Left ventricle myocardium inferior (tissue), 1 donor: ENCODE measurements at regions not wholly inside any gene's neighbourhood (a gene's known extent, or its start where the extent isn't known, plus 50 kb on each side); places are given as distances from the start of the nearest gene placed in this dataset.
A peak's percentile ranks its signal among the peaks of the same experiment; 100 is the strongest.

Experiments used
- DNase-seq: peaks from one replicate; pipeline ENCODE4 v3.0.0-alpha.2; 2020
- H3K27ac ChIP-seq: fragments of 200-600 bp; replicated peaks from 2 replicates; pipeline ENCODE4 v1.8.0; 2021
- H3K27me3 ChIP-seq: fragments of 200-600 bp; 2 replicates; pipeline ENCODE4 v1.8.0; 2021; ENCODE audit warnings: low read depth
- H3K36me3 ChIP-seq: fragments of 200-600 bp; 2 replicates; pipeline ENCODE4 v1.8.0; 2021
- H3K4me1 ChIP-seq: fragments of 200-600 bp; 2 replicates; pipeline ENCODE4 v1.8.0; 2021
- H3K4me3 ChIP-seq: fragments of 200-600 bp; 2 replicates; pipeline ENCODE4 v1.8.0; 2021; ENCODE audit warnings: mild to moderate bottlenecking, moderate library complexity
- H3K9me3 ChIP-seq: fragments of 200-600 bp; replicated peaks from 2 replicates; pipeline ENCODE4 v1.8.0; 2021
- CTCF ChIP-seq: fragments of 200-600 bp; IDR thresholded peaks from 2 replicates; pipeline ENCODE4 v1.8.0; 2021; ENCODE audit warnings: antibody characterized with exemption, mild to moderate bottlenecking, borderline replicate concordance
- intact Hi-C: fragments of 100-400 bp; cut with micrococcal nuclease; formaldehyde crosslinking; loops from one replicate; pipeline ENCODE4 v1.11.0; 2022
- donor health status: DM: no; HTN: yes; CAD: no; lungs with severe emphysema.

- no peak for TF ChIP-seq CTCF
- Histone ChIP-seq H3K9me3 (no peaks in the 10 kb centered on the region), H3K27me3 (no peaks in the 10 kb centered on the region), H3K27ac (peak overlapping the region; percentile 45), H3K4me3 (no peak overlapping the region), H3K4me1 (peaks cover 47% of the 10 kb centered on the region), H3K36me3 (no peaks in the 10 kb centered on the region)
- no peak for DNase-seq
- intact Hi-C loops: no loop called here
Measured at GRCh38 chr17:17413821-17414220, 63.0 kb upstream of the MED9 start.

- no peak for TF ChIP-seq CTCF
- Histone ChIP-seq H3K4me1 (peaks cover 52% of the 10 kb centered on the region), H3K27ac (peak overlapping the region; percentile 45), H3K4me3 (no peak overlapping the region), H3K9me3 (no peaks in the 10 kb centered on the region), H3K36me3 (no peaks in the 10 kb centered on the region), H3K27me3 (no peaks in the 10 kb centered on the region)
- DNase-seq: no peak
- intact Hi-C loops: no loop called here
Measured at GRCh38 chr17:17414341-17414805, 62.4 kb upstream of the MED9 start.

GRCh38 chr17:17415006-17415405, 61.8 kb upstream of the MED9 start:
- H3K4me3 ChIP-seq: no peak overlapping the region
- no peak for DNase-seq
- H3K27me3 ChIP-seq: no peaks in the 10 kb centered on the region
- H3K4me1 ChIP-seq: peaks cover 59% of the 10 kb centered on the region
- intact Hi-C loops: no loop called here
- no peak for TF ChIP-seq CTCF
- H3K9me3 ChIP-seq: no peaks in the 10 kb centered on the region
- peak overlapping the region; percentile 45 for H3K27ac ChIP-seq
- H3K36me3 ChIP-seq: no peaks in the 10 kb centered on the region

GRCh38 chr17:17416007-17416399, 60.8 kb upstream of the MED9 start:
- no peaks in the 10 kb centered on the region for H3K27me3 ChIP-seq
- intact Hi-C loops: no loop called here
- peaks cover 68% of the 10 kb centered on the region for H3K4me1 ChIP-seq
- no peak overlapping the region for H3K4me3 ChIP-seq
- H3K36me3 ChIP-seq: no peaks in the 10 kb centered on the region
- DNase-seq: no peak
- no peaks in the 10 kb centered on the region for H3K9me3 ChIP-seq
- TF ChIP-seq CTCF: no peak
- H3K27ac ChIP-seq: peak overlapping the region; percentile 85

GRCh38 chr17:17416400-17417360, 60.1 kb upstream of the MED9 start:
- no peak overlapping the region for H3K4me3 ChIP-seq
- no peaks in the 10 kb centered on the region for H3K9me3 ChIP-seq
- intact Hi-C loops: no loop called here
- H3K27ac ChIP-seq: peak overlapping the region; percentile 85
- H3K36me3 ChIP-seq: no peaks in the 10 kb centered on the region
- H3K27me3 ChIP-seq: no peaks in the 10 kb centered on the region
- TF ChIP-seq CTCF: no peak
- H3K4me1 ChIP-seq: peaks cover 68% of the 10 kb centered on the region
- DNase-seq: peak; percentile 33
